Renal cortex interstitium (tissue), 11 donors: ENCODE measurements at regions not wholly inside any gene's neighbourhood (a gene's known extent, or its start where the extent isn't known, plus 50 kb on each side); places are given as distances from the start of the nearest gene placed in this dataset.

Experiments used
- DNase-seq, 11 donors: peaks; one replicate each; pipeline ENCODE4 v3.0.0-alpha.2; 2013; ENCODE audit warnings: low read depth in 9 of 11, low spot score in 4 of 11; ENCODE audit errors: extremely low read depth in 1 of 11

- DNase-seq: no peak
Measured at GRCh38 chr3:70899816-70900215, 587.4 kb upstream of the MDFIC2 start.

GRCh38 chr3:70890020-70890394 is 577.6 kb upstream of the MDFIC2 start:
- peak in 8 of 11 donors; percentile 4 to 28 (median 18) for DNase-seq

DNA sequence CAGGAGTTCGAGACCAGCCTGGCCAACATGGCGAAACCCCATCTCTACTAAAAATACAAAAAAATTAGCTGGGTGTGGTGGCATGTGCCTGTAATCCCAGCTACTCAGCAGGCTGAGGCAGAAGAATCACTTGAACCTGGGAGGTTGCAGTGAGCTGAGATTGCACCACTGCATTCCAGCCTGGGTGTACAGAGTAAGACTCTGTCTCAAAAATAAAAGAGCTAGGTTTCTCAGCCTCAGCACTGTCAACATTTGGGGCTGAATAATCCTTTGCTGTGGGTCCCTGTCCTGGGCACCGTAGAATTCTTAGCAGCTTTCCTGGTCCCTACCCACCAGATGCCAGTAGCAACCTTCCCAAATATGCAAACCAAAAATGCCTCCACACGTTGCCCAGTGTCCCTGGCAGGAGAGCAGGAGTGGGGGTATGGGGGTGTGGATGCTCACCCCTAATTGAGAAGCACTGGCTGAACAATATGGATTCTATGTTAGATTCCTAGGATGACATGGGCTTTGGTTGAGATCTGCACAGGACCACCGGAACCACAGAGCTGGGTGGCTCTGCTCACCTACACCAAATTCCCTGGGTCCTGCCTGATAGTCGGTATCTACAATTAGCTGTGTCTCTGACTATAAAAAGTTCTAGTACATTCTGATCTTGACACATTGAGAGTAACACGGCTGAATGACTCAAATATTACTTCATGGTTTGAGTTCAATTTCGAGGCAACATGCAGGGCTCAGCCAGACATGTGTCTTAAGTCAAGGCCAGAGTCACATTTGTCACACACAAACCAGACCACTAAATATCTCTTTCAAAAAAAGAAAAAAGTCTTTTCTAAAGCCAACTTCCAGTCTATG is 577.0 kb upstream of the MDFIC2 start:
- DNase-seq: peak in 1 of 11 donors; percentile 12

DNA sequence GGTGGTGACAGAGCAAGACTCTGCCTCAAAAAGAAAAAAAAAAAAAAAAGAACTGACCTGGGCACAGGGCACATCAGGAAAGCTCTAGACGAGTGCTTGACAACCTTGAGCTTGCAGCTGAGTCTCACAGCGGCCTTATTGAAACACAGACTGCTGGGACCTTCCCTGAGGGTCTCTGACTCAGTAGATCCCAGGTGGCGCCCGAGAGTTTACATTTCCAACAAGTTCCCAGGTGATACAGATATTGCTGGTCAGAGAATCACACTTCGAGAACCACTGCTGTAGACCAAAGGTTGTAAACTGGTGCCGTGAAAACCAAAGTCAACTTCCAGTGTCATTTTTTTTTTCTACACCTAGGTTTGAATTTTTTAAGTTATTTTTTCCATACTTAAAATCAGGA is 573.2 kb upstream of the MDFIC2 start:
- no peak for DNase-seq

DNA sequence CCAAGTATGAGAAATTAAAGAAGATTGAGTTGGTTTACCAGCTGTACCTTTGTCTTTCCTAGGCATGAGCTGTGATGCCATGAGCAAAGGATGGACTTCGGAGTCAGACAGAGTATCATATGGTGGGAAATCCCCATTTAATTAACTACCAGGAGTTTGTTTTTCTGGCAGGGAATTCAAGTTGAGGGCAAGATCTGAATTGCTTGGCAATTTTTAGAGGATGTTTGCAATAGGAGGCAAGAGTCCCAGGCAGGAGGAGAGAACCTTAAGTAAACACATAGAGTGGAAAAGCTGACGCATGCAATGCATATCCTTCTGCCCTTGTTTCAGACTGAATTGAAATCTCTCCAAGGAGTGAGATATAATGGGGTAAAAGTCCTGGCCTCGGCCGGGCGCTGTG is 569.7 kb upstream of the MDFIC2 start:
- no peak for DNase-seq

GRCh38 chr3:70880421-70880820 is 568.0 kb upstream of the MDFIC2 start:
- DNase-seq: no peak

- DNase-seq: no peak
Measured at GRCh38 chr3:70876154-70876553, 563.7 kb upstream of the MDFIC2 start.

GRCh38 chr3:70874196-70874595 is 561.8 kb upstream of the MDFIC2 start:
- no peak for DNase-seq

DNA sequence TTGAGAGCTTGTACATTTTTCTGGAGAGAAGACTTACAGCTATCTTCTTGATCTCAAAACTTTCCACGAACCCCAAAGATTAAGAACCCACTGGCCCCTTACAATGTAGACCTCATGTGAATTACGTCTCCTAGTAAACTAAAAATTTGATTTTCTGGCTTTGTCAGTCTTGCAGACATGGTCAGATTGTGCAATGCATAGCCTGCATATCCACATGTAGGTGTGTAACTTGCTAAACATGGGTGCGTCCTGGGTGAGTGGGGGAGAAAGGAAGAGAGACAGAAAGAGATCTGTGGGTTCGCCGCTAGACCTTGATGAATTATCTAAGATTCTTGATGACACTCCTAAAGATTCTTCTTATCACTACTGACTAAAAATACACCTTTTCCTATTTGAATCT is 561.2 kb upstream of the MDFIC2 start:
- no peak for DNase-seq

DNA sequence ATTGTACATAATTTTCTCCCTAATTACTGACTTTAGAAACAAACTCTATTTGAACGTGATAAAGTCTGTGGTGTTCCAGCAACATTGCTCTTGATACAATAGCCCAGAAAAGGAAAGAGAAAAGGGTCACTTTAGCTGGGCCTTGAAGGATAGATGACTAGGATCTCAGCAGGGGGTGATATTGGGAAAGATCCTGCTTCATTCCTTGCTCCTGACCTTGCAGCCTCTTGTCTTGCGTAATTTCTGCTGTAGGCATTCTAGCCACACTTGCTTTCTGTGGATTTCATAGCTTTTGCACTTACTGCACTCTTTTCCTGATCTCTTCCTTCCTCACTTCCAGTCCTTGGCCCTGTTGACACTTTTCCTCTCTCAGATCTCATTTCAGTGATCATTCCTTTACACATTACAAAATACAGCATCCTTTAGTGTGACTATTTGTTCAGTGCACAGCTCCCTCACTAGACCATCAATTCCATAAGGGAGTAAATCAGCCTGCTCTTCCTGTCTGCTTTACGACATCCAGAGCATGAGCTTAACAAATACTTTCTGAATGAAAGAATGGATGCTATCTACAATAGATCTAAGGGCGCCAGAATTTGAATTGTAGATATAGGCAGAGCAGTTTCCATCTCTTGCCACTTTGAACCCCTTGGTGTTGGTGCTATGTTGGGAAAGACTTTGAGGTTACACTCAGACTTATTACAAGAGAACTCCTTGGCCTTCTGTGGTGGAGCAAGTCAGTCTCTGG is 559.6 kb upstream of the MDFIC2 start:
- no peak for DNase-seq

GRCh38 chr3:70870576-70870975 is 558.1 kb upstream of the MDFIC2 start:
- no peak for DNase-seq

- DNase-seq: no peak
Measured at GRCh38 chr3:70868561-70868960, 556.1 kb upstream of the MDFIC2 start.

- no peak for DNase-seq
Measured at GRCh38 chr3:70863049-70863448, 550.6 kb upstream of the MDFIC2 start.

GRCh38 chr3:70861855-70862254 is 549.4 kb upstream of the MDFIC2 start:
- no peak for DNase-seq

DNA sequence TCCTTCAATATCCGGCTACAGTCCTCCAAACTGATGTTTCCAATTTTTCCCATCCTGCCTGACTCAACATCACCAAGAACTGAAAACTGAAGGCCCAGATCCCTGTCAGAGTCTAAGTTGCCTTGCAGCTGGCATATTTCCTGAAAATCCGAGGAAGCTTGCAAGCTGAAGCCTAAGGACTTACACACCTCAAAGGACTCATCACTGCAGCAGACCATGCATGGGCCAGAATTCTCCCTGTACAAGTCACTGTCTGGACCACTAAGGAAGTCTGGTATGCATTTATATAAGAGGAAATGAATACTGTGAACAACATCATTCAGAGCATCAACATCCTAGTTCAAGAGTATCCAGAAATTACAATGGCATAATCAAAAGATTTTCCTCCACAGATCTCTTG is 548.8 kb upstream of the MDFIC2 start:
- no peak for DNase-seq

DNA sequence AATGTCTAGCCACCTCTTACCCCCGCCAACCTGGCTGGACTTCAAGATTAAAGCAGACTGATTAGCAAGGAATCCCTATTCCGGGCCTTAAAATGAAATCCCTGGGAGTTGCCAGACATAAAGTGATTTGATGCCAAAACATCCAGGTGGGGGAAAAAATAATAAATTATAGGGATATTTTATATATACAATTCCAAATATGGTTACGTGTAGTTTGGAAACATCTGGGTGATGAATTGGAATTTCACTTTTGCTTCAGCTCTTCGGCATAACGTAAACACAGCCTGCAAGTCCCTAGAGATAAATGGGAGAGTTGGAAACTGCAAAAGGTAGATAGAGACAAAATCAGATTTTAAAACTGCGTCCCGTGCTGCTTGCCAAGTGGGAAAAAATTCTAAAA is 545.5 kb upstream of the MDFIC2 start:
- DNase-seq: no peak

- DNase-seq: no peak
Measured at GRCh38 chr3:70856414-70857162, 544.1 kb upstream of the MDFIC2 start.

GRCh38 chr3:70855149-70855548 is 542.7 kb upstream of the MDFIC2 start:
- no peak for DNase-seq

DNA sequence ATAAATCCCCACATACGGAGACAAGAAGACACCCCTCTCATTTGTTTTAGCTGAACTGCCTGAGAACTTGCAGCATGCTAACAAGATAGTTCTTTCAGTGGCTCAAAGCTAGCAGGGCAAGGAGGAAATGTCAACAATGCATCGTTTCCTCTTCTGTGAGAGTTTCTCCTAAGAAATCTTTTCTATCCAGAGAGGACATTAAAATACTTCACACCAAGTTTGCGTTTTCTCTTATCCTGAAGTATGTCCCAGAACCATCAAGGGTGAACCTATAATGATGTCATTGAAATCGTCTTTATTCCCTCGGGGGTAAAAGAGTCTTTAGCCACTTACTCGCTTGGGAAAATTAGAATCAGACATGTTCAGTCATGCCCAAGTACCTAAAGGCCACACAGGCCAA is 541.7 kb upstream of the MDFIC2 start:
- no peak for DNase-seq
